HEK293 (cell line): ENCODE measurements at regions not wholly inside any gene's neighbourhood (a gene's known extent, or its start where the extent isn't known, plus 50 kb on each side); places are given as distances from the start of the nearest gene placed in this dataset.

ENCODE experiments used
- EGR2 ChIP-seq: fragments of 450-650 bp; formaldehyde crosslinking; IDR thresholded peaks from 2 replicates; pipeline ENCODE4 v1.5.1; 2016; ENCODE audit warnings: low read depth, missing biosample characterization, missing genetic modification characterization
- GFI1B ChIP-seq: fragments of 450-650 bp; formaldehyde crosslinking; IDR thresholded peaks from 2 replicates; pipeline ENCODE4 v1.5.1; 2016; ENCODE audit warnings: missing biosample characterization, missing genetic modification characterization
- GLI2 ChIP-seq: fragments of 450-650 bp; formaldehyde crosslinking; IDR thresholded peaks from 2 replicates; pipeline ENCODE4; 2017; ENCODE audit warnings: missing biosample characterization, missing genetic modification characterization, low read depth, borderline replicate concordance
- HOXD13 ChIP-seq: sonication (generic); formaldehyde crosslinking; IDR thresholded peaks from 2 replicates; pipeline ENCODE4 v1.8.0; 2022; ENCODE audit warnings: missing genetic modification reagents, borderline replicate concordance
- PRDM10 ChIP-seq: fragments of 450-650 bp; formaldehyde crosslinking; IDR thresholded peaks from 2 replicates; pipeline ENCODE4 v1.5.1; 2016; ENCODE audit warnings: missing biosample characterization, missing genetic modification characterization
- SETDB1 ChIP-seq: IDR thresholded peaks from one replicate; pipeline ENCODE4 v1.6.1; 2017; ENCODE audit warnings: mild to moderate bottlenecking, low read length, moderate library complexity, mixed read lengths; ENCODE audit not compliant: insufficient read length
- YY1 ChIP-seq: fragments of 450-650 bp; formaldehyde crosslinking; IDR thresholded peaks from 2 replicates; pipeline ENCODE4 v1.5.1; 2018; ENCODE audit warnings: missing biosample characterization, missing genetic modification characterization
- ZBTB1 ChIP-seq: fragments of 450-650 bp; formaldehyde crosslinking; IDR thresholded peaks from 2 replicates; pipeline ENCODE4 v1.5.1; 2016; ENCODE audit warnings: missing biosample characterization, missing genetic modification characterization
- ZBTB11 ChIP-seq: fragments of 450-650 bp; formaldehyde crosslinking; conservative IDR thresholded peaks from 2 replicates; pipeline ENCODE4 v1.5.1; 2016; ENCODE audit warnings: low read depth, missing biosample characterization, missing genetic modification characterization
- ZBTB20 ChIP-seq: fragments of 450-650 bp; formaldehyde crosslinking; IDR thresholded peaks from 2 replicates; pipeline ENCODE4 v1.5.1; 2016; ENCODE audit warnings: missing biosample characterization, missing genetic modification characterization
- ZBTB48 ChIP-seq: fragments of 450-650 bp; formaldehyde crosslinking; IDR thresholded peaks from 2 replicates; pipeline ENCODE4 v1.5.1; 2016; ENCODE audit warnings: missing biosample characterization, missing genetic modification characterization
- ZNF2 ChIP-seq: fragments of 450-650 bp; formaldehyde crosslinking; IDR thresholded peaks from 2 replicates; pipeline ENCODE4 v1.5.1; 2016; ENCODE audit warnings: missing biosample characterization, missing genetic modification characterization
- ZNF366 ChIP-seq: fragments of 450-650 bp; formaldehyde crosslinking; conservative IDR thresholded peaks from 2 replicates; pipeline ENCODE4 v1.5.1; 2016; ENCODE audit warnings: missing biosample characterization, missing genetic modification characterization
- ZNF37A ChIP-seq: fragments of 450-650 bp; IDR thresholded peaks from 2 replicates; pipeline ENCODE4 v1.5.1; 2018; ENCODE audit warnings: missing biosample characterization, missing genetic modification characterization
- ZNF544 ChIP-seq: fragments of 450-650 bp; formaldehyde crosslinking; IDR thresholded peaks from 2 replicates; pipeline ENCODE4 v1.5.0; 2017; ENCODE audit warnings: missing biosample characterization, missing genetic modification characterization
- ZNF549 ChIP-seq: fragments of 450-650 bp; IDR thresholded peaks from 2 replicates; pipeline ENCODE4 v1.5.1; 2018; ENCODE audit warnings: missing biosample characterization, missing genetic modification characterization, mild to moderate bottlenecking, inconsistent platforms, moderate library complexity
- ZNF664 ChIP-seq: fragments of 450-650 bp; formaldehyde crosslinking; IDR thresholded peaks from 2 replicates; pipeline ENCODE4 v1.5.1; 2016; ENCODE audit warnings: missing biosample characterization, missing genetic modification characterization
- ZNF701 ChIP-seq: fragments of 450-650 bp; formaldehyde crosslinking; IDR thresholded peaks from 2 replicates; pipeline ENCODE4 v1.5.1; 2016; ENCODE audit warnings: missing biosample characterization, missing genetic modification characterization
- ZNF768 ChIP-seq: fragments of 450-650 bp; formaldehyde crosslinking; IDR thresholded peaks from 2 replicates; pipeline ENCODE4 v1.5.1; 2018; ENCODE audit warnings: missing biosample characterization, mild to moderate bottlenecking, missing genetic modification characterization
- ZNF776 ChIP-seq: fragments of 450-650 bp; formaldehyde crosslinking; IDR thresholded peaks from 2 replicates; pipeline ENCODE4 v1.5.0; 2017; ENCODE audit warnings: missing biosample characterization, missing genetic modification characterization, borderline replicate concordance
- TF ChIP-seq, protein P1 (sequence below): fragments of 450-650 bp; formaldehyde crosslinking; IDR thresholded peaks from 2 replicates; pipeline ENCODE4 v1.5.1; 2016; ENCODE audit warnings: missing biosample characterization, missing genetic modification characterization
- TF ChIP-seq, protein P2 (sequence below): fragments of 450-650 bp; formaldehyde crosslinking; IDR thresholded peaks from 2 replicates; pipeline ENCODE4 v1.5.1; 2016; ENCODE audit warnings: missing biosample characterization, missing genetic modification characterization
- TF ChIP-seq, protein P3 (sequence below): fragments of 450-650 bp; formaldehyde crosslinking; optimal IDR thresholded peaks from 2 replicates; pipeline ENCODE3; 2016; ENCODE audit warnings: missing biosample characterization, mild to moderate bottlenecking, missing genetic modification characterization
- TF ChIP-seq, protein P4 (sequence below): fragments of 450-650 bp; formaldehyde crosslinking; IDR thresholded peaks from 2 replicates; pipeline ENCODE4 v1.5.1; 2017; ENCODE audit warnings: missing biosample characterization, mild to moderate bottlenecking, missing genetic modification characterization, moderate library complexity
- TF ChIP-seq, protein P5 (sequence below): fragments of 450-650 bp; formaldehyde crosslinking; IDR thresholded peaks from 2 replicates; pipeline ENCODE4 v1.5.0; 2017; ENCODE audit warnings: missing biosample characterization, missing genetic modification characterization, borderline replicate concordance

DNA sequence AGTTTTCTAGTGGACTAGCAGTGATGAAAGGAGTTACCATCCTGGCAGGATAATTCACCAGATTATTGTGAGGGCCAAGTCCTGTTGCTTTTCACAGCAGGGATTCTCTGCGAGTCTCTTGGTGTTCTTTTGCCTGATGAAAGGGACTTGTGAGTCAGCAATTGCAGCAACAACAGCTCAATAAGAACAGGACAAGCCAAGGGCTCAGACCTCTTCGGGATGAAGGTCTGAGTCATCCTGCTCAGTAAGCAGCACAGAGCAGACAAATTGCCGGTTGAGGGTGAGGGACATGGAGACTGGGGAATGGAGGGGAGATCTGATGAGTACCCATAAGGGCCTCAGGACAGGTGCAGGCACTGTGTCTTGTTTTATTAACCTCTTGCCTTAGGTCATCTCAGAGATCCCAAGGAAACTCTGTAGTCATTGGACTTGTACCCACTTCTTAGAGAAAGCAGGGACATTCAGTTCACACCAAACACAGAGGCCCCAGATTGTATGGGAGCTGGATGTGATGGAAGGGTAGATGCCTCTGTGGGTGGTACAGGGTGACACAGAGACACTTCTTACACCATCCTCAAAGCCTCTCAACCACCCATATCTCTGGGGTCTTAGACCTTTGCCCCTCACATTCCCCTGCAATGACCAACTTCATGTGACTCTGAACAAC, 173.8 kb upstream of the TLE3 start (continued):
- no peak for TF ChIP-seq ZNF701 (tag by site-specific recombination)
- no peak for TF ChIP-seq ZBTB1 (tag by site-specific recombination)
- TF ChIP-seq, protein P1, sequence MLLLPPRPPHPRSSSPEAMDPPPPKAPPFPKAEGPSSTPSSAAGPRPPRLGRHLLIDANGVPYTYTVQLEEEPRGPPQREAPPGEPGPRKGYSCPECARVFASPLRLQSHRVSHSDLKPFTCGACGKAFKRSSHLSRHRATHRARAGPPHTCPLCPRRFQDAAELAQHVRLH, result no peak
- no peak for TF ChIP-seq ZNF776 (tag by site-specific recombination)
- no peak for TF ChIP-seq SETDB1
- TF ChIP-seq ZNF549, result no peak
- TF ChIP-seq ZNF366 (tag by site-specific recombination), result 0 out of 2 replicates have a peak, but pooled peaks have one; percentile 35
- TF ChIP-seq, protein P2, sequence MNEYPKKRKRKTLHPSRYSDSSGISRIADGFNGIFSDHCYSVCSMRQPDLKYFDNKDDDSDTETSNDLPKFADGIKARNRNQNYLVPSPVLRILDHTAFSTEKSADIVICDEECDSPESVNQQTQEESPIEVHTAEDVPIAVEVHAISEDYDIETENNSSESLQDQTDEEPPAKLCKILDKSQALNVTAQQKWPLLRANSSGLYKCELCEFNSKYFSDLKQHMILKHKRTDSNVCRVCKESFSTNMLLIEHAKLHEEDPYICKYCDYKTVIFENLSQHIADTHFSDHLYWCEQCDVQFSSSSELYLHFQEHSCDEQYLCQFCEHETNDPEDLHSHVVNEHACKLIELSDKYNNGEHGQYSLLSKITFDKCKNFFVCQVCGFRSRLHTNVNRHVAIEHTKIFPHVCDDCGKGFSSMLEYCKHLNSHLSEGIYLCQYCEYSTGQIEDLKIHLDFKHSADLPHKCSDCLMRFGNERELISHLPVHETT (tag by site-specific recombination), result peak; percentile 58; the same call in 1 of the 2 replicates
- TF ChIP-seq ZNF544, result no peak
- no peak for TF ChIP-seq ZNF664 (tag by site-specific recombination)
- TF ChIP-seq, protein P3, sequence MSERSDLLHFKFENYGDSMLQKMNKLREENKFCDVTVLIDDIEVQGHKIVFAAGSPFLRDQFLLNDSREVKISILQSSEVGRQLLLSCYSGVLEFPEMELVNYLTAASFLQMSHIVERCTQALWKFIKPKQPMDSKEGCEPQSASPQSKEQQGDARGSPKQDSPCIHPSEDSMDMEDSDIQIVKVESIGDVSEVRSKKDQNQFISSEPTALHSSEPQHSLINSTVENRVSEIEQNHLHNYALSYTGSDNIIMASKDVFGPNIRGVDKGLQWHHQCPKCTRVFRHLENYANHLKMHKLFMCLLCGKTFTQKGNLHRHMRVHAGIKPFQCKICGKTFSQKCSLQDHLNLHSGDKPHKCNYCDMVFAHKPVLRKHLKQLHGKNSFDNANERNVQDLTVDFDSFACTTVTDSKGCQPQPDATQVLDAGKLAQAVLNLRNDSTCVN (tag by site-specific recombination), result no peak
- TF ChIP-seq, protein P4, sequence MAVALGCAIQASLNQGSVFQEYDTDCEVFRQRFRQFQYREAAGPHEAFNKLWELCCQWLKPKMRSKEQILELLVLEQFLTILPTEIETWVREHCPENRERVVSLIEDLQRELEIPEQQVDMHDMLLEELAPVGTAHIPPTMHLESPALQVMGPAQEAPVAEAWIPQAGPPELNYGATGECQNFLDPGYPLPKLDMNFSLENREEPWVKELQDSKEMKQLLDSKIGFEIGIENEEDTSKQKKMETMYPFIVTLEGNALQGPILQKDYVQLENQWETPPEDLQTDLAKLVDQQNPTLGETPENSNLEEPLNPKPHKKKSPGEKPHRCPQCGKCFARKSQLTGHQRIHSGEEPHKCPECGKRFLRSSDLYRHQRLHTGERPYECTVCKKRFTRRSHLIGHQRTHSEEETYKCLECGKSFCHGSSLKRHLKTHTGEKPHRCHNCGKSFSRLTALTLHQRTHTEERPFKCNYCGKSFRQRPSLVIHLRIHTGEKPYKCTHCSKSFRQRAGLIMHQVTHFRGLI, result no peak
- no peak for TF ChIP-seq ZNF37A (tag by site-specific recombination)
- TF ChIP-seq, protein P5, sequence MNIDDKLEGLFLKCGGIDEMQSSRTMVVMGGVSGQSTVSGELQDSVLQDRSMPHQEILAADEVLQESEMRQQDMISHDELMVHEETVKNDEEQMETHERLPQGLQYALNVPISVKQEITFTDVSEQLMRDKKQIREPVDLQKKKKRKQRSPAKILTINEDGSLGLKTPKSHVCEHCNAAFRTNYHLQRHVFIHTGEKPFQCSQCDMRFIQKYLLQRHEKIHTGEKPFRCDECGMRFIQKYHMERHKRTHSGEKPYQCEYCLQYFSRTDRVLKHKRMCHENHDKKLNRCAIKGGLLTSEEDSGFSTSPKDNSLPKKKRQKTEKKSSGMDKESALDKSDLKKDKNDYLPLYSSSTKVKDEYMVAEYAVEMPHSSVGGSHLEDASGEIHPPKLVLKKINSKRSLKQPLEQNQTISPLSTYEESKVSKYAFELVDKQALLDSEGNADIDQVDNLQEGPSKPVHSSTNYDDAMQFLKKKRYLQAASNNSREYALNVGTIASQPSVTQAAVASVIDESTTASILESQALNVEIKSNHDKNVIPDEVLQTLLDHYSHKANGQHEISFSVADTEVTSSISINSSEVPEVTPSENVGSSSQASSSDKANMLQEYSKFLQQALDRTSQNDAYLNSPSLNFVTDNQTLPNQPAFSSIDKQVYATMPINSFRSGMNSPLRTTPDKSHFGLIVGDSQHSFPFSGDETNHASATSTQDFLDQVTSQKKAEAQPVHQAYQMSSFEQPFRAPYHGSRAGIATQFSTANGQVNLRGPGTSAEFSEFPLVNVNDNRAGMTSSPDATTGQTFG (tag by site-specific recombination), result no peak
- no peak for TF ChIP-seq ZNF2
- peak; percentile 58 for TF ChIP-seq PRDM10 (tag by site-specific recombination)
- no peak for TF ChIP-seq ZBTB20 (tag by site-specific recombination)
- TF ChIP-seq EGR2, result no peak
- no peak for TF ChIP-seq GLI2
- TF ChIP-seq GFI1B, result no peak
- TF ChIP-seq YY1 (tag by site-specific recombination), result no peak
- TF ChIP-seq ZBTB11 (tag by site-specific recombination), result no peak
- peak; percentile 97 for TF ChIP-seq ZBTB48 (tag by site-specific recombination)
- no peak for TF ChIP-seq HOXD13 (CRISPR knock-in tag)
- TF ChIP-seq ZNF768 (tag by site-specific recombination), result no peak
